RKO (cell line): ENCODE measurements at regions not wholly inside any gene's neighbourhood (a gene's known extent, or its start where the extent isn't known, plus 50 kb on each side); places are given as distances from the start of the nearest gene placed in this dataset.
"Not testable (repeated sequence)": the region's sequence is repeated elsewhere in the genome, so short reads cannot be mapped to it uniquely, and the experiment has no call there.

ENCODE experiments used
- DNase-seq: peaks from one replicate; pipeline ENCODE4 v3.0.0-alpha.2; 2016; ENCODE audit warnings: low spot score

- no peak for DNase-seq
Measured at GRCh38 chr22:49659281-49659923, 168.3 kb downstream of the BRD1 start.

GRCh38 chr22:49658902-49659280 is 168.8 kb downstream of the BRD1 start:
- no peak for DNase-seq

- no peak for DNase-seq
Measured at GRCh38 chr22:49657974-49658590, 169.6 kb downstream of the BRD1 start.

- no peak for DNase-seq
Measured at GRCh38 chr22:49657275-49657973, 170.2 kb downstream of the BRD1 start.

GRCh38 chr22:49656883-49657274 is 170.8 kb downstream of the BRD1 start:
- not testable (repeated sequence) for DNase-seq

- DNase-seq: no peak
Measured at GRCh38 chr22:49656291-49656851, 171.3 kb downstream of the BRD1 start.

- DNase-seq: no peak
Measured at GRCh38 chr22:49655168-49655812, 172.4 kb downstream of the BRD1 start.

- no peak for DNase-seq
Measured at GRCh38 chr22:49650336-49651241, 177.1 kb downstream of the BRD1 start.

- no peak for DNase-seq
Measured at GRCh38 chr22:49649166-49650068, 178.3 kb downstream of the BRD1 start.

GRCh38 chr22:49648053-49648452 is 179.6 kb downstream of the BRD1 start:
- DNase-seq: no peak

GRCh38 chr22:49647627-49648026 is 180.0 kb downstream of the BRD1 start:
- no peak for DNase-seq

- no peak for DNase-seq
Measured at GRCh38 chr22:49646876-49647275, 180.8 kb downstream of the BRD1 start.

GRCh38 chr22:49645791-49646550 is 181.7 kb downstream of the BRD1 start:
- no peak for DNase-seq

- DNase-seq: no peak
Measured at GRCh38 chr22:49645257-49645656, 182.4 kb downstream of the BRD1 start.

GRCh38 chr22:49643998-49644397 is 183.7 kb downstream of the BRD1 start:
- no peak for DNase-seq

- no peak for DNase-seq
Measured at GRCh38 chr22:49643466-49643865, 184.2 kb downstream of the BRD1 start.

GRCh38 chr22:49642741-49643140 is 184.9 kb downstream of the BRD1 start:
- DNase-seq: no peak

GRCh38 chr22:49642331-49642730 is 185.3 kb downstream of the BRD1 start:
- DNase-seq: no peak

- no peak for DNase-seq
Measured at GRCh38 chr22:49641770-49642313, 185.8 kb downstream of the BRD1 start.
